ENCODE measurements at regions not wholly inside any gene's neighbourhood (a gene's known extent, or its start where the extent isn't known, plus 50 kb on each side); places are given as distances from the start of the nearest gene placed in this dataset.
"Not testable (repeated sequence)": the region's sequence is repeated elsewhere in the genome, so short reads cannot be mapped to it uniquely, and the experiment has no call there.

DNA sequence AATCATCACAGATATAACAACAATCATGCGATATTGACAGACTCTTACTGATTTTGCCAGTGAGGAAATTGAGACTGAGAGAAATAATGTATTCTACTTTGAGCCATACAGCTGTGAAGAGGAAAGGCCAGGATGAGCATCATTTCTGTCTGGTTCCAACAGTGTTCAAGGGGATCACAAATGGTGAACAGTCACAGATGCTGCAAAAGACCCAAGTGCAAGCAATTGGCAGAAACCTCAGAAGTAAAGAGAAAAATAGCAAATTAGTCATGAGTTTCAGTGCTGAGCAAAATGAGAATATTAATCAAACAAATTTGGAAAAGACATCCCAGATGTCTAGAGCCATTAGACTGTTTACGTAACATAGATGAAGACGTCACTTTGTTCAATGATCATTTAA lies 114.1 kb downstream of the RAB38 start:
- no peak for TF ChIP-seq JUND (IDR thresholded peaks at IDR 0.05; ENCODE audit: low read depth)
- in situ Hi-C loops (cut with HindIII; ENCODE audit: low pct_unique_long_range_greater_than_20kb, low sequenced_read_pairs) = no loop called here
- no peak for DNase-seq (ENCODE audit: low read depth in 1 of 2, low spot score in 1 of 2)

DNA sequence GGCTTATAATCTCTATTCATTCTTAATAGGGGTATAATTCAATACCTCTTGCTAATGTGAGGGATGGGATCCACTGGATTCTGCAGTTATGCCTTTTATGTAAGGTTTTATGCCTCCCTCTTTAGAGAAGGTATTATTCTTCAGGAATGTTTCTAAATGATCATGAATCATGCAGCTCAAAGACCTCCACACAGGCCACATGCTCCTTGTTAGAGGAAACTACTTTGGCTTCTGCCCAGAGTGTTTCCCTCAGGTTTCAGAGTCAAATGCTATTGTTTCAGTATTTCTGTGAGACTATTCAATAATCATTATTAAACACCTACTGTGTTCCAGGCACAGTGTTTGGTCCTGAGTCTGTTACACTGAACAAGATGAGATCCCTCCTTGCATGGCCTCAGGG lies 115.9 kb downstream of the RAB38 start:
- TF ChIP-seq JUND (IDR thresholded peaks at IDR 0.05; ENCODE audit: low read depth) = no peak
- in situ Hi-C loops (cut with HindIII; ENCODE audit: low pct_unique_long_range_greater_than_20kb, low sequenced_read_pairs) = no loop called here
- DNase-seq (ENCODE audit: low read depth in 1 of 2, low spot score in 1 of 2) = no peak

GRCh38 chr11:88051396-88051795 lies 123.8 kb downstream of the RAB38 start:
- no peak for DNase-seq (ENCODE audit: low read depth in 1 of 2, low spot score in 1 of 2)
- in situ Hi-C loops (cut with HindIII; ENCODE audit: low pct_unique_long_range_greater_than_20kb, low sequenced_read_pairs) = no loop called here
- TF ChIP-seq JUND (IDR thresholded peaks at IDR 0.05; ENCODE audit: low read depth) = no peak

GRCh38 chr11:88050247-88050646 lies 125.0 kb downstream of the RAB38 start:
- no peak for TF ChIP-seq JUND (IDR thresholded peaks at IDR 0.05; ENCODE audit: low read depth)
- peak in 1 of 2 experiments; percentile 30 for DNase-seq (ENCODE audit: low read depth in 1 of 2, low spot score in 1 of 2)
- in situ Hi-C loops (cut with HindIII; ENCODE audit: low pct_unique_long_range_greater_than_20kb, low sequenced_read_pairs) = no loop called here

- DNase-seq (ENCODE audit: low read depth in 1 of 2, low spot score in 1 of 2); in situ Hi-C loops (cut with HindIII; ENCODE audit: low pct_unique_long_range_greater_than_20kb, low sequenced_read_pairs): not testable (repeated sequence)
Measured at GRCh38 chr11:88045288-88045687, 130.0 kb downstream of the RAB38 start.

DNA sequence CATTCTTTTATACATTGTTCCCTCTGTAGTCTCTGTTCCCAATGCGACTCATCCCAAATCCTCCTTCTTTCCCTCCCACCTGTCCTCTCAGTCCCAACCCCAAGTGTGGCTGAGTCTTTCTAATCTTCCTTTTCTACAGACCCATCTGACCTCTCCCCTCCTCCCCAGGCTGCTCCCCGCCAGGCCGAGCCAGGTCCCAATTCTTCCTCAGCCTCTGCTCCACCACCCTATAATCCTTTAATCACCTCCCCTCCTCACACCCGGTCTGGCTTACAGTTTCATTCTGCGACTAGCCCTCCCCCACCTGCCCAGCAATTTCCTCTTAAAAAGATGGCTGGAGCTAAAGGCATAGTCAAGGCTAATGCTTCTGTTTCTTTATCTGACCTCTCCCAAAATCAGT lies 130.6 kb downstream of the RAB38 start:
- DNase-seq (ENCODE audit: low read depth in 1 of 2, low spot score in 1 of 2); in situ Hi-C loops (cut with HindIII; ENCODE audit: low pct_unique_long_range_greater_than_20kb, low sequenced_read_pairs): not testable (repeated sequence)

DNA sequence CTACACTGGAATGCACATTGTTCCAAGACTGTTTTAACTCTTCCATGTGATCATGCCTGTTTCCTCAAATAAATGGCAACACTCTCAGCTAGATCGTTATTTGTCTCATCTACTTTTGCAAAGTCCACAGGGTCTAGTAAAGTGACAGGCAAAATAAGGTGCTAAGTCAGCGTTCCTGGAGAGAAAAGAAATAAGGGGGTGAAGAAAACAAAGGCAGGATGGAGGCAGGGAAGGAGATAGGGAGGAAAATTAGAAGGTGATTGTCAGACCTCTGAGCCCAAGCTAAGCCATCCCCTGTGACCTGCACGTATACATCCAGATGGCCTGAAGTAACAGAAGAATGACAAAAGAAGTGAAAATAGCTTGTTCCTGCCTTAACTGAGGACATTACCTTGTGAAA lies 132.1 kb downstream of the RAB38 start:
- no peak for DNase-seq (ENCODE audit: low read depth in 1 of 2, low spot score in 1 of 2)
- no peak for TF ChIP-seq JUND (IDR thresholded peaks at IDR 0.05; ENCODE audit: low read depth)
- in situ Hi-C loops (cut with HindIII; ENCODE audit: low pct_unique_long_range_greater_than_20kb, low sequenced_read_pairs) = no loop called here

DNA sequence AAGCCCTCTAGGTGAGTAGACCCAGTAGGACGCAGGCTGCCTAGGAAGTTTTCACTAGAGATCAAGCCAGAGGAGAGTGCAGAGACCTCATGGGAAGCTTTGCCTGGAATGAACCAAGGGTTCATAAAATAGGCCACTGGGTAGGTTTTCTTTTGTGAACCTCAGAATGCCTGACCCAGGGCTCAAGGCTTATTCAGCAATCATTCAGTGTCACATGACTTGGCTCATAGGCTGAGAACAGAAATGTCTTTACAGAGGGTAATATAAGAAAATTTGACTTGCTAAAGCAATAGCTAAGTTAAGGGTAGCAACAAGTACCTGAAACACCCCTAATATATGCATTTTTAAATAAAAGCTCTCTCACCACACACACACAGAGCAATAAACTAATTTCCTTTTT lies 132.6 kb downstream of the RAB38 start:
- in situ Hi-C loops (cut with HindIII; ENCODE audit: low pct_unique_long_range_greater_than_20kb, low sequenced_read_pairs) = no loop called here
- DNase-seq (ENCODE audit: low read depth in 1 of 2, low spot score in 1 of 2) = no peak
- no peak for TF ChIP-seq JUND (IDR thresholded peaks at IDR 0.05; ENCODE audit: low read depth)

DNA sequence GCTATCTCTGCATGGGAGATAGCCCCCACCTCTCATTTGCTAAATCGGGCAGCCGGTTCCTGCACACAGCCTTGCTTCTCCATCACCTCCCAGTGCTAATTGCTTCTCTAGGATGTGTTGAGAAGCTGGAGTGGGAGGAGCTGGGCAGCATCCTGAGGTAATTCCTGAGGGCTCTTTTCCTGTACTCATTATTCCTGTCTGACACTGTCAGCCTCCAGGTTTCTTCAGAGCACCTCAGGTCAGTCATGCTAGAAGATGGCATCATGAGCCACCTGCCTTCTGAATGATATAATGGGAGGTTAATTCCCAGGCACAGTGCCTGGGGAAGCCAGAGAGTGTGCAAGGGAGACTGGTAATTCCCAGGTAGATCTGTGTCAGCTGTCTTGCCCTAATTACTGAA lies 133.0 kb downstream of the RAB38 start:
- in situ Hi-C loops (cut with HindIII; ENCODE audit: low pct_unique_long_range_greater_than_20kb, low sequenced_read_pairs) = no loop called here
- no peak for DNase-seq (ENCODE audit: low read depth in 1 of 2, low spot score in 1 of 2)
- no peak for TF ChIP-seq JUND (IDR thresholded peaks at IDR 0.05; ENCODE audit: low read depth)

DNA sequence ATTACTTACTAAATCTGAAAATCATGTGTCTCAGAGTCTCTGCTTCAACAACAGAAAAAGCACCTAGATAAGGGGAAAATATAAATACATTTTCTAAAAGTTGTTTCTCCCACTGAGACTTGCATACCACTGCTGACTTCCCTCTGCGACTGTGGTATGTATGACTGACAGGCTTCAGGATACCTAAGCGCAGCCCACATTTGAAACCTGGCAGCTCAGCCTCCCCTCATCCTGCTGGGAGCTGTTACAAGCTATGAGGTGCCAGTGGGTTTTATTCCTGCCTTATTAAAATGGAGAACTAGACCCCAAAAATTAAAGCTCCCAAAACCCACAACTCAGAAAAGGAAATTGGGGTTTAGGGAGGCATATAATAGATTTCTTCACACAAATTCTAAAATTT lies 133.6 kb downstream of the RAB38 start:
- DNase-seq (ENCODE audit: low read depth in 1 of 2, low spot score in 1 of 2) = no peak
- in situ Hi-C loops (cut with HindIII; ENCODE audit: low pct_unique_long_range_greater_than_20kb, low sequenced_read_pairs) = no loop called here
- no peak for TF ChIP-seq JUND (IDR thresholded peaks at IDR 0.05; ENCODE audit: low read depth)

DNA sequence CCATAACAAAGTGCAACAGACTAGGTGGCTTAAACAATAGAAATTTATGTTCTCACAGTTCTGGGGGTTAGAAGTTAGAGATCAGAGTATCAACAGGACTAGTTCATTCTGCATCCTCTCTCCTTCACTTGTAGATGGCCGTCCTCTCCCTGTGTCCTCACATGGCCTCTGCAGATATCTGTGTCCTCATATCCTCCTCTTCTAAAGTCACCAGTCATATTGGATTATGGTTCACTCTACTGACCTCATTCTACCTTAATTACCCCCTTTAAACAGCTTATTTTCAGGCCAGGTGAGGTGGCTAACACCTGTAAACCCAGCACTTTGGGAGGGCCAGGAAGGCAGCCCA lies 135.1 kb downstream of the RAB38 start:
- TF ChIP-seq JUND (IDR thresholded peaks at IDR 0.05; ENCODE audit: low read depth) = no peak
- in situ Hi-C loops (cut with HindIII; ENCODE audit: low pct_unique_long_range_greater_than_20kb, low sequenced_read_pairs) = no loop called here
- no peak for DNase-seq (ENCODE audit: low read depth in 1 of 2, low spot score in 1 of 2)

DNA sequence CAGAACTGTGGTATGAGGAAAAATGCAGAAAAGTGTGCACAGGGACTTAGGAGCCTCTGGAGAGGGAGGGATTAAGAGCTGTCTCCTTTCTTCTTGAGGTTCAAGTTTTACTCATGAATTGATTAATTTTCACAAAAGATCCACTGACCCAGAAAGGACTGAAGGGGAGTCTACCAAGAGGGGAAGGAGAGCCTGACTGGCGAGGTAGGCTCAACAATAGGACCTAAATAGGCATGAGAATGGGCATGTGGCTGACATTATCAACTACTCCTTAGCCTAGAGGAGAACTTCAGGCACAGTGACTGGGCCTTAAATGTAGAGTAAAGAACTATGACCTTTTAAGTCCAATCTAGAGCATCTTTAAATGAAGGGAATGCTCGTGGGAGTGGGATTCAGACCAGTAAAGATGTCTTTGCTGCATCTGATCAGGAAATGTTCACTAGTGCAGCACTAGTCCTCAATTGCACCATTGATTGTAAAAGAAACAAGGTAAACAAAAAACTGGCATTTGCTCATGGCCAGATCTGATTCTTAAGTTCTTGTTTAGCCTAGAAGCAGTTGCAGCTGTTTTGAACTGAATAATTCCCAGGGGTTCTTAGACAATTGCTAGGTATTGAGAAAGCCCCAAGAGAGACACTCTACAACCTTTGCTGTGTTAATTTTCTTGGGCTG lies 135.6 kb downstream of the RAB38 start:
- DNase-seq (ENCODE audit: low read depth in 1 of 2, low spot score in 1 of 2) = peak in 1 of 2 experiments; percentile 23
- no peak for TF ChIP-seq JUND (IDR thresholded peaks at IDR 0.05; ENCODE audit: low read depth)
- in situ Hi-C loops (cut with HindIII; ENCODE audit: low pct_unique_long_range_greater_than_20kb, low sequenced_read_pairs) = no loop called here

DNA sequence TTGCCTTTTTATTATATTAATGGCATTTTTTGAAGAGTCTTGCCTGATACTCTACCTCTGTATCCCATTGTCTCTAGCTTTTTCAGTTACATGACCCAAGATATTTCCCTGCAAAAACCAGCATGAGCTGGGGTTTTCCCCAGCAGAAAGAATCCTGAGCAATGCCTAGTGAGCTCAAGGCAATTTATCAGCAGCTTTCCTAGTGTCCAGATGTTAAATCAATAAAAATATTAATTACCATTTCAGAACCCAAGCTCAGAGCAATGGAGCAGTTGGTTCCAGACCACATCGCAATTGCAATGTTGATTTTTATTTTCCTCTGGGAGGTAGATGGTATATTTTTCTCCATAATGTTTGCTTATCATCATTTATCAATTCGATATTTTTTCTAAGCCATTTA lies 137.2 kb downstream of the RAB38 start:
- no peak for TF ChIP-seq JUND (IDR thresholded peaks at IDR 0.05; ENCODE audit: low read depth)
- DNase-seq (ENCODE audit: low read depth in 1 of 2, low spot score in 1 of 2) = no peak
- in situ Hi-C loops (cut with HindIII; ENCODE audit: low pct_unique_long_range_greater_than_20kb, low sequenced_read_pairs) = no loop called here

- DNase-seq (ENCODE audit: low read depth in 1 of 2, low spot score in 1 of 2) = no peak
- in situ Hi-C loops (cut with HindIII; ENCODE audit: low pct_unique_long_range_greater_than_20kb, low sequenced_read_pairs) = no loop called here
- TF ChIP-seq JUND (IDR thresholded peaks at IDR 0.05; ENCODE audit: low read depth) = no peak
Measured at GRCh38 chr11:88036701-88037100, 138.5 kb downstream of the RAB38 start.
